Cardiac muscle cell (in vitro differentiated cells and primary cell): ENCODE measurements at regions not wholly inside any gene's neighbourhood (a gene's known extent, or its start where the extent isn't known, plus 50 kb on each side); places are given as distances from the start of the nearest gene placed in this dataset.

ENCODE experiments used
- DNase-seq, 2 donors: peaks; one replicate each; pipeline versions ENCODE4 v3.0.0 to v3.0.0-alpha.2; 2010 to 2017; ENCODE audit warnings: low read depth in 1 of 2, low spot score in 1 of 2
- H3K27ac ChIP-seq: fragments of 200-600 bp; sonication (generic); 2 replicates; pipeline ENCODE4 v1.5.1; 2016
- H3K27me3 ChIP-seq: fragments of 200-600 bp; sonication (generic); 2 replicates; pipeline ENCODE4 v1.6.0; 2016; ENCODE audit warnings: control low read depth
- H3K36me3 ChIP-seq: fragments of 200-600 bp; sonication (generic); 2 replicates; pipeline ENCODE4 v1.5.1; 2016; ENCODE audit warnings: control low read depth
- H3K4me1 ChIP-seq: fragments of 200-600 bp; sonication (generic); 2 replicates; pipeline ENCODE4 v1.8.1; 2017; ENCODE audit warnings: low read depth, mild to moderate bottlenecking, mixed run types
- H3K4me3 ChIP-seq: fragments of 200-600 bp; sonication (generic); 2 replicates; pipeline ENCODE4 v1.5.1; 2016; ENCODE audit warnings: mild to moderate bottlenecking
- H3K9me3 ChIP-seq: fragments of 200-600 bp; sonication (generic); 2 replicates; pipeline ENCODE4 v1.5.1; 2017; ENCODE audit warnings: low read depth, mild to moderate bottlenecking, control low read depth
- TF ChIP-seq, protein P1 (sequence below): IDR thresholded peaks from 2 replicates; pipeline ENCODE4 v1.5.1; 2012; ENCODE audit warnings: low read depth, mild to moderate bottlenecking, low read length

DNA sequence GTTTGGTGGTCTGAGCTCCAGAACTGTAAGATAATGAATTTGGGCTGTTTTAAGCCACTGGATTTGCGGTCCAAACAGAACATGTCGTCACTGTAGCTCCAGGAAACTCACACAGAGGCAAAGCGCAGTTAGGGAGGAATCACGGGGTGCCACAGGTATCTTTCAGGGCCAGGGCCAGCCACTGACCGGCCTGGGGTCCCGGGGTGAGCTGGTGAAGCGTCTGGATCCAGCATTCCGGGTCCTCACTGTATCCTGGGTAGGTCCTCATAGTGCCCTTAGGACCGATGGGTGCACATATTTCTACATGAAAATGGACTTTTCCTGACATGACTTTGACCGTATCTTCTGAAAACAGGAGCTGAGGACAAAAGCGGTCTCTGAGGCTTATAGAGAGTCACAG is 196.0 kb upstream of the HDAC4 start:
- no peak overlapping the region for H3K27ac ChIP-seq
- H3K4me3 ChIP-seq, result no peak overlapping the region
- DNase-seq, result no peak
- no peaks in the 10 kb centered on the region for H3K4me1 ChIP-seq
- no peaks in the 10 kb centered on the region for H3K36me3 ChIP-seq
- H3K9me3 ChIP-seq, result no peaks in the 10 kb centered on the region
- TF ChIP-seq, protein P1, sequence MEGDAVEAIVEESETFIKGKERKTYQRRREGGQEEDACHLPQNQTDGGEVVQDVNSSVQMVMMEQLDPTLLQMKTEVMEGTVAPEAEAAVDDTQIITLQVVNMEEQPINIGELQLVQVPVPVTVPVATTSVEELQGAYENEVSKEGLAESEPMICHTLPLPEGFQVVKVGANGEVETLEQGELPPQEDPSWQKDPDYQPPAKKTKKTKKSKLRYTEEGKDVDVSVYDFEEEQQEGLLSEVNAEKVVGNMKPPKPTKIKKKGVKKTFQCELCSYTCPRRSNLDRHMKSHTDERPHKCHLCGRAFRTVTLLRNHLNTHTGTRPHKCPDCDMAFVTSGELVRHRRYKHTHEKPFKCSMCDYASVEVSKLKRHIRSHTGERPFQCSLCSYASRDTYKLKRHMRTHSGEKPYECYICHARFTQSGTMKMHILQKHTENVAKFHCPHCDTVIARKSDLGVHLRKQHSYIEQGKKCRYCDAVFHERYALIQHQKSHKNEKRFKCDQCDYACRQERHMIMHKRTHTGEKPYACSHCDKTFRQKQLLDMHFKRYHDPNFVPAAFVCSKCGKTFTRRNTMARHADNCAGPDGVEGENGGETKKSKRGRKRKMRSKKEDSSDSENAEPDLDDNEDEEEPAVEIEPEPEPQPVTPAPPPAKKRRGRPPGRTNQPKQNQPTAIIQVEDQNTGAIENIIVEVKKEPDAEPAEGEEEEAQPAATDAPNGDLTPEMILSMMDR, result no peak
- no peaks in the 10 kb centered on the region for H3K27me3 ChIP-seq

GRCh38 chr2:239596253-239596652 is 195.4 kb upstream of the HDAC4 start:
- Histone ChIP-seq H3K27ac (no peak overlapping the region), H3K9me3 (no peaks in the 10 kb centered on the region), H3K27me3 (no peaks in the 10 kb centered on the region), H3K36me3 (no peaks in the 10 kb centered on the region), H3K4me1 (no peaks in the 10 kb centered on the region), H3K4me3 (no peak overlapping the region)
- DNase-seq, result no peak
- TF ChIP-seq, protein P1, result no peak

- Histone ChIP-seq H3K27ac (no peak overlapping the region), H3K4me1 (no peaks in the 10 kb centered on the region), H3K27me3 (no peaks in the 10 kb centered on the region), H3K36me3 (no peaks in the 10 kb centered on the region), H3K9me3 (no peaks in the 10 kb centered on the region), H3K4me3 (no peak overlapping the region)
- TF ChIP-seq, protein P1, result no peak
- DNase-seq, result no peak
These were observed 194.9 kb upstream of the HDAC4 start for GRCh38 chr2:239595726-239596125.

DNA sequence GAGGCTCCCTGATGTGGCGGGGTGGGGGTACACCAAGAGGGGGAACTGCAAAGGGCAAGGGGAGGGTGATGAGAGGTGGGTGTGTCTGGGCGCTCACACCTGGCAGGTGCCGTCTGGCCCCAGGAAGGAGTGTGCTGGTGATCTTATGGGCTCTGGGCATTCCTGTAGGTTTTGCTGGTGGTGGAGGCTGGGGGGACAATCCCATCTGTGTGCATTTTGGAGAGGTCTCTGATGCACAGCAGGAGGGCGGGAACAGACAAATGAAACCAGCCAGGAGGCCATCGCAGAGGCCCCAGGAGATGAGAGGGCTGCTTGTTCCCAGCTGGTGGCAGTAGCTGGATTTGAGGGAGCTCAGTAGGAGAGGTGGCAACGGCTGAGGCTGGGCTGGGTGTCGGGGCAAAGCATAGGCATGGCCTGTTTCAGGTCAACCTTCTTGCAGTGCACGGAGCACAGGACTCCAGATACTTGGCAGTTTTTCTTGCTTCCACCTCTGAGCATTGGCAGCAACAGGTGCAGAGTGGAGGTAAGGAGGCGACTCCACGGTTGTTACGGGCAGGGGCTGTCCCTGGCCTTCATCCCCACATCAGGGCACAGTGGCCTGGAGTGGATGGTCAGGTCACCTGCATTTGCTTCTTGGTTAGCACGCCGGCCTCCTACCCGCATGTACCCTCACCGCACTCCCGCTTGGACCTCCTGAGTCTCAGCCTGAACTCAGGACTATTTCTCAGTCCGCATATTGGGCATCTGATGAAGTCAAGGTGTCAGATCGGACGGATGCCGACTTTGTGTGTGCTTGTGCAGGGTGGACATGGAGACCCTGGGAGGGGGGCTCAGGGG is 194.2 kb upstream of the HDAC4 start:
- Histone ChIP-seq H3K36me3 (no peaks in the 10 kb centered on the region), H3K27me3 (no peaks in the 10 kb centered on the region), H3K4me1 (no peaks in the 10 kb centered on the region), H3K9me3 (no peaks in the 10 kb centered on the region), H3K27ac (no peak overlapping the region), H3K4me3 (no peak overlapping the region)
- TF ChIP-seq, protein P1, result no peak
- DNase-seq, result no peak

- TF ChIP-seq, protein P1, result no peak
- H3K4me1 ChIP-seq, result no peaks in the 10 kb centered on the region
- no peaks in the 10 kb centered on the region for H3K9me3 ChIP-seq
- H3K4me3 ChIP-seq, result no peak overlapping the region
- DNase-seq, result no peak
- no peaks in the 10 kb centered on the region for H3K27me3 ChIP-seq
- no peak overlapping the region for H3K27ac ChIP-seq
- H3K36me3 ChIP-seq, result no peaks in the 10 kb centered on the region
These were observed 193.4 kb upstream of the HDAC4 start for GRCh38 chr2:239594019-239594771.
